Fibroblast of skin of left biceps (primary cell): ENCODE measurements at regions not wholly inside any gene's neighbourhood (a gene's known extent, or its start where the extent isn't known, plus 50 kb on each side); places are given as distances from the start of the nearest gene placed in this dataset.

Source experiments
- DNase-seq, 2 experiments: peaks; one replicate each; pipeline ENCODE4 v3.0.0-alpha.2; 2013; ENCODE audit warnings: low read depth in 2 of 2

- DNase-seq: peak; percentile 93 to 94
These were observed 50.4 kb upstream of the CTIF start for GRCh38 chr18:48488388-48488850.

GRCh38 chr18:48486754-48487153 is 52.1 kb upstream of the CTIF start:
- DNase-seq: peak; percentile 32

DNA sequence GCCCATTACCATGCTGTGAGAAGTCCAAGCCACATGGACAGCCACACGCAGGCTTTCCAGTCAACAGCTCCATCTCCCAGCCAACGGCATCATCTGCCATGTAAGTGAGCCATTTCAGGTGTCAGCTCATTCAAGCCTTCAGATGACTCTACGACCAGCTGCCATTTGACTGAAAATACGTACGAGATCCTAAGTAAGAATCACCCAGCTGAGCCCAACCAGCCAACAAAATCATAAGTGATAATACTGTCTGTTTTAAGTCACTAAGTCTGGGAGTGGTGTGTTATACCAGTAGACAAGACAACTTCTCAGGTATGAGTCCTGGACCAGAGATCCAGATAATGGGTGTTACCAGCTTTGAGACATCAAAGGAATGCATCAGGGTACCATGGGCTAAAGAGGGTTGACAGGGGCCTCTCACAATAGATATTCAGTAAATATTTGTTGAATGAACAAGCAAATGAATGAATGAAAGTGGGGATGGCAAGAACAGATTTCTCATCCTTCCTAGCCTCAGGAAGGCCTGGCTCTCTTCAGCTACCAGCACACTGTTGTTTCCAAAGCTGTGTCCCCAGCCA is 52.9 kb upstream of the CTIF start:
- DNase-seq: no peak

- no peak for DNase-seq
These were observed 57.7 kb upstream of the CTIF start for GRCh38 chr18:48481092-48481491.

DNA sequence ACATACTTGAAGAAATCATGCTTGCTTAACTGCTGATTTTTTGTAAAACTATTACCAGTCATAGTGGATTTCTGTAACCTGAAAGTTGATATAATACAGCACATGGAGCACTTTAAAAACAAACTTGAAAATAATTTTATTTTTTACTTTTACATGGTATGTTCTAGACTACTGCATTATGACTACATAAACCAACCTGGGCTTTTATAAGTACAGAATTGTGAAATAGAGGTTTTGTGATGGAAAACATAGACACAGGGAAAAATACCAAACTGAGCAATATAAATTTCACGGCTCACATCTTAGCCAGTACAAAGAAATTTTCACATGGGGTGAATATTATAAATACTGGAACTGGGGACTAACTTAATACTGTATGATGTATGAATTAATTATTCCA is 59.3 kb upstream of the CTIF start:
- no peak for DNase-seq

DNA sequence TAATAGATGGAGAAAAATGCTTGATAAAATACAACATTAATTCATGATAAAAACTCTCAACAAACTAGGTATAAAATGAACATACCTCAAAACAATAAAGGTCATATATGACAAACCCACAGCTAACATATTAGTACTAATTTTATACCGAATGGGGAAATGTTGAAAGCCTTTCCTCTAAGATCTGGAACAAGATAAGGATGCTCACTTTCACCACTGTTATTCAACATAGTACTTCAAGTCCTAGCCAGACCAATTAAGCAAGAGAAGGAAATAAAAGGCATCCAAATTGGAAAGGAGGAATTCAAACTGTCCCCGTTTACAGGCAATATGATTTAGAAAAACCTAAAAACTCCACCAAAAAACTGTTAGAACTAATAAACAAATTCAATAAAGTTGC is 61.5 kb upstream of the CTIF start:
- DNase-seq: no peak

DNA sequence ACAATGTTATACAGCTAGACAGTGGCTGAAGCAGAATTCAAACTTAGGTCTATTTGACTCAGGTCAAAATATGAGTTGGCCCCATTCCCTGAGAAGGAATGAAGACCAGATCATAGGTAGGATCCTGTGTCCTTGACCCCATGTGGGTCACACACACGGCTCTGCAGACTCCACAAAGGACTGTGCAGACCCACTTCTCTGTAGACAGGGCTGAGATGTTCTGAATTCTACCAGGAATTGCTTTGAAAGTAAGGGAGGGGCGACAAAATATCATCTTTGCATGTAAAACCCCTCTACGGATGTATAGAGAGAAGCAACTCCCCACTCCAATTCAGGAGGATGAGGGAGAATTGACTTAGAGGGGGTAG is 62.3 kb upstream of the CTIF start:
- no peak for DNase-seq

DNA sequence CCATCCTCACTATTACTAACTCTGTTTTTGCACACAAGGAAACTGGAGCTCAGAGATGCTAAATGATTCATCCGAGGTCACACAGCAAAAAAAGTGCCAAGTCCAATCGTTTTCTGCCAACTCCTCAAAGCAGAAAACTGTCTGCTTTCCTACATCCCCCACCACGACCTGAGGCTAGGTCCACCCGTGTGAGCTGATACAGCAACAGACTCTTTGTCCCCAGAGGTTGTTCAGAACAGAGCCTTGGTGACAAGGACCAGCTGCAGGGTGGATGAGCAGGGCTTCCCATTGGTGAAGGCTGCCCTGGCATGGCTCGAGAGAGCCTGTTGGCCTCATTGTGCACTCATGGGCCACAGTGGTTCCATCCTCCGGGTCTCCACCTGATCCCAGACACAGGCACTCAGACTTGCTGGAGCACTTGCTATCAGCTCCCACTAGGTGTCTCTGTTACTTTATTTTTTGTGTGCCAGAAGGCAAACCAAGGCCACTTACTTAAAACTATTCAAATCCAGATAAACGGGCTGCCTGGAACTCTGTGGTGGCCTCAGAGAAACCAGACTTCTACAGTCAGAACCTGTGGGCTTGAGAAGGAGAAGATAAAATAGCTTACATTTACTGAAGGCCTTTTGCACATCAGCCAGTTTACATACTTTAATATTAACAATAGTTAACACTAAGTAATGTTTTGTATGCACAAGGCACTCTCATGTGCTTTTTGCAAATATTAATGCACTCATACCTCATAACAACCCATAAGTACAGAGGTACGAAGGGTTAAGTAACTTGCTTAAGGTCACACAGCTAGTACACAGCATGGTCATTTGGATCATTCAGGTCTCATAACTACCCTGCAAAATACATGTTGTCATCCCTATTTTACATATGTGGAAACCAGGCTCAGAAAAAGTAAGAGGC is 62.9 kb upstream of the CTIF start:
- DNase-seq: peak; percentile 51 to 57

DNA sequence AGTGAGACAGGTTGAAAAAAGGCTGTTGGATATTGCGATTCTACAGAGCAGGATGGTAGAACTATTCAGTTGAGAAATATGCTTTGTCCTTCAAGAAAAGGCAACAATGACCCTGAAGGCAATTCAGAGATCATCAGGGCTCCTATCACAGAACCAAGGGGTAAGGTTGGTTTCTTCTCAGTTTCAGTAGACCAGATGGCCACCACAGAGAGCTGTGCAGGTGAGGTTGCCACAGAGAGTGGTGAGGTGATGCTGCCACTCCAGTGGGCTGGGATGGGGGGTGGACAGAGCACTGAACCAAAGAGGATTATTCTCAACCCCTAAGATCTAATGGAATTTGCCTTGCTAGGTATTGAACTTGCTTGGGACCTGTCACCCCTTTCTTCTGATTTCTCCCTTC is 64.6 kb upstream of the ZBTB7C start:
- DNase-seq: no peak

DNA sequence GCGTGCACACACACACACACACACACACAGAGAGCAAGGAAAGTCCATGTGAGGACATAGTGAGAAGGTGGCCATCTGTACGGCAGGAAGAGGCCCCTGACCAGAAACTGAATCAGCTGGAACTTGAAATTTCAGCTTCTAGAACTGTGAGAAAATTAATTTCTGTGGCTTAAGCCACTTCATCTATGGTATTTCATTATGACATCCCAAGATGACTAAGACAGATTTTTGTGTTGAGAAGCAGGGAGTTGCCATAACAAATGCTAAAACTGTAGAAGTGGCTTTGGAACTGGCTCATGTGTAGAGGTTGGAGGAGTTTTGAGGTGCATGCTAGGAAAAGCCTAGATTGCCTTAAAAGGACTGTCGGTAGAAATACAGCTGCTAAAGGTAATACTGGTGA is 63.4 kb upstream of the ZBTB7C start:
- peak in 1 of 2 experiments; percentile 17 for DNase-seq

GRCh38 chr18:48470484-48471180 is 61.4 kb upstream of the ZBTB7C start:
- peak in 1 of 2 experiments; percentile 48 for DNase-seq

GRCh38 chr18:48468151-48468550 is 59.0 kb upstream of the ZBTB7C start:
- DNase-seq: no peak

GRCh38 chr18:48467231-48467630 is 58.0 kb upstream of the ZBTB7C start:
- no peak for DNase-seq

- no peak for DNase-seq
These were observed 53.3 kb upstream of the ZBTB7C start for GRCh38 chr18:48462510-48462909.

DNA sequence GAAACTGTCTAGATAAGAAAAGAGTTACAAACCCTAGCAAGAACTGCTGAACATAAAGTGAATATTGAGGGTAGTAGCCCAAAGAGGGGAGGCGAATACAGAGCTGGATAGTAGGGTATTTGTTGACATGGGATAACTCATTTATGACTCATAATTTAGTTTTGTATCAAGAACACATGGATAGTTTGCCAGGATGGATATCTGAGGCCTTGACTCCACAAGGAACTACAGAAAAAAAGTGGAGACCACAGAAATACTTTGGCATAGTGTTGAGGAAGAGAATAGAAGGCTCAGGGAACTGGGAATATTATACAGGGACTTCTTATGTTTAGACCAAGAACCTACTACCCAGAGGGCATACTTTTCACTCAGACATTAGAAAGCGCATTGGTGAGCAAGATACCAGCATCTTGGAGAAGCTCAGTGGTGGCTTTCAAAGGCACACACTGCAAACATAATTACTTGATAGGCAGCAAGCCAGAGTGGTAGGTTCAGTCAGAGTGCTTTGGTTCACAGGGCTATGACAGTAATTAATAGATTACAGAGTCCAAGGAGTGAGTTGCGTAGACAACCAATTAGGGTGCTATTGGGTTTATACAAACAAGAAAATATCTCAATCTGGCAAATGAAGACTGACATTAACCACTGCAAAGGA is 51.9 kb upstream of the ZBTB7C start:
- no peak for DNase-seq

DNA sequence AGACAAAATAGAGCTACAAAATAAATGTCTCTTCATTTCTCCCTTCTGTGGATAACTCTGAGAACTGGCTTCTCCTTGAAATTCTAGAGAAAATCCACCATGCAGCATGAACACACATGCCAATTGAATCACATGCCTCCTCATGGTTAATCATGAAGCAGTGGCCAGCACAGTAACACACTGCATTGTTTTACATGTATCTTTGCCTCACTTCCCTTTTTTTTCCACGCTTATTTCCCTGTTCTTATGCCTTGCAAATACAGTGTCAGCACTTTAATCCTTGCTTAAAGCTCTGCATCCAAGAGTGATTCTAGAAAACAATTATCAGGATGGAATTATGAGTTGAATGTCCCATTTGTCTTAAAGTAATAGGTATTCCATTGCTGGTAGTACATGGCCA is 50.3 kb upstream of the ZBTB7C start:
- DNase-seq: no peak

GRCh38 chr18:48459016-48459415 is 49.8 kb upstream of the ZBTB7C start:
- no peak for DNase-seq
